ENCODE measurements at regions not wholly inside any gene's neighbourhood (a gene's known extent, or its start where the extent isn't known, plus 50 kb on each side); places are given as distances from the start of the nearest gene placed in this dataset.

GRCh38 chr10:10630281-10630680 is 387.4 kb upstream of the CELF2 start:
- H3K27ac ChIP-seq (ENCODE audit: low read length) = no peak overlapping the region
- H3K36me3 ChIP-seq (ENCODE audit: insufficient read depth, low read depth, low read length) = no peaks in the 10 kb centered on the region
- H3K9ac ChIP-seq (ENCODE audit: low read depth, low read length) = no peak overlapping the region
- H3K4me1 ChIP-seq (ENCODE audit: insufficient read depth, low read length) = no peaks in the 10 kb centered on the region
- no peaks in the 10 kb centered on the region for H3K27me3 ChIP-seq (ENCODE audit: insufficient read depth, low read length)
- H3K4me3 ChIP-seq (ENCODE audit: low read length) = no peak overlapping the region
- no peaks in the 10 kb centered on the region for H3K9me3 ChIP-seq (ENCODE audit: insufficient read depth, low read depth, low read length)

GRCh38 chr10:10630782-10631181 is 386.9 kb upstream of the CELF2 start:
- Histone ChIP-seq H3K27ac (ENCODE audit: low read length) (no peak overlapping the region), H3K36me3 (ENCODE audit: insufficient read depth, low read depth, low read length) (no peaks in the 10 kb centered on the region), H3K27me3 (ENCODE audit: insufficient read depth, low read length) (no peaks in the 10 kb centered on the region), H3K4me1 (ENCODE audit: insufficient read depth, low read length) (no peaks in the 10 kb centered on the region), H3K9ac (ENCODE audit: low read depth, low read length) (no peak overlapping the region), H3K9me3 (ENCODE audit: insufficient read depth, low read depth, low read length) (no peaks in the 10 kb centered on the region), H3K4me3 (ENCODE audit: low read length) (no peak overlapping the region)

- peaks cover 13% of the 10 kb centered on the region; the same call in 1 of the 2 replicates for H3K4me1 ChIP-seq (ENCODE audit: insufficient read depth, low read length)
- no peak overlapping the region for H3K9ac ChIP-seq (ENCODE audit: low read depth, low read length)
- H3K36me3 ChIP-seq (ENCODE audit: insufficient read depth, low read depth, low read length) = no peaks in the 10 kb centered on the region
- H3K27ac ChIP-seq (ENCODE audit: low read length) = no peak overlapping the region
- no peaks in the 10 kb centered on the region for H3K27me3 ChIP-seq (ENCODE audit: insufficient read depth, low read length)
- H3K4me3 ChIP-seq (ENCODE audit: low read length) = no peak overlapping the region
- H3K9me3 ChIP-seq (ENCODE audit: insufficient read depth, low read depth, low read length) = no peaks in the 10 kb centered on the region; the same call in 1 of the 2 replicates
Observed at GRCh38 chr10:10642189-10642588, 375.5 kb upstream of the CELF2 start.

GRCh38 chr10:10642751-10643150 is 374.9 kb upstream of the CELF2 start:
- Histone ChIP-seq H3K27ac (ENCODE audit: low read length) (no peak overlapping the region), H3K27me3 (ENCODE audit: insufficient read depth, low read length) (no peaks in the 10 kb centered on the region), H3K36me3 (ENCODE audit: insufficient read depth, low read depth, low read length) (no peaks in the 10 kb centered on the region), H3K4me1 (ENCODE audit: insufficient read depth, low read length) (peaks cover 13% of the 10 kb centered on the region; the same call in 1 of the 2 replicates), H3K9me3 (ENCODE audit: insufficient read depth, low read depth, low read length) (no peaks in the 10 kb centered on the region; the same call in 1 of the 2 replicates), H3K9ac (ENCODE audit: low read depth, low read length) (no peak overlapping the region), H3K4me3 (ENCODE audit: low read length) (no peak overlapping the region)

- H3K36me3 ChIP-seq (ENCODE audit: insufficient read depth, low read depth, low read length) = no peaks in the 10 kb centered on the region
- H3K9ac ChIP-seq (ENCODE audit: low read depth, low read length) = no peak overlapping the region
- no peaks in the 10 kb centered on the region for H3K27me3 ChIP-seq (ENCODE audit: insufficient read depth, low read length)
- no peaks in the 10 kb centered on the region; the same call in 1 of the 2 replicates for H3K9me3 ChIP-seq (ENCODE audit: insufficient read depth, low read depth, low read length)
- no peak overlapping the region for H3K4me3 ChIP-seq (ENCODE audit: low read length)
- no peak overlapping the region for H3K27ac ChIP-seq (ENCODE audit: low read length)
- peaks cover 13% of the 10 kb centered on the region; the same call in 1 of the 2 replicates for H3K4me1 ChIP-seq (ENCODE audit: insufficient read depth, low read length)
Observed at GRCh38 chr10:10644008-10644646, 373.5 kb upstream of the CELF2 start.

GRCh38 chr10:10644676-10645385 is 372.8 kb upstream of the CELF2 start:
- H3K4me3 ChIP-seq (ENCODE audit: low read length) = no peak overlapping the region
- no peak overlapping the region for H3K9ac ChIP-seq (ENCODE audit: low read depth, low read length)
- no peaks in the 10 kb centered on the region; the same call in 1 of the 2 replicates for H3K9me3 ChIP-seq (ENCODE audit: insufficient read depth, low read depth, low read length)
- no peaks in the 10 kb centered on the region for H3K36me3 ChIP-seq (ENCODE audit: insufficient read depth, low read depth, low read length)
- peaks cover 13% of the 10 kb centered on the region; the same call in 1 of the 2 replicates for H3K4me1 ChIP-seq (ENCODE audit: insufficient read depth, low read length)
- no peak overlapping the region for H3K27ac ChIP-seq (ENCODE audit: low read length)
- H3K27me3 ChIP-seq (ENCODE audit: insufficient read depth, low read length) = no peaks in the 10 kb centered on the region

- no peaks in the 10 kb centered on the region; the same call in 1 of the 2 replicates for H3K9me3 ChIP-seq (ENCODE audit: insufficient read depth, low read depth, low read length)
- H3K4me1 ChIP-seq (ENCODE audit: insufficient read depth, low read length) = peaks cover 7% of the 10 kb centered on the region; the same call in 1 of the 2 replicates
- no peak overlapping the region for H3K27ac ChIP-seq (ENCODE audit: low read length)
- H3K9ac ChIP-seq (ENCODE audit: low read depth, low read length) = no peak overlapping the region
- H3K27me3 ChIP-seq (ENCODE audit: insufficient read depth, low read length) = no peaks in the 10 kb centered on the region
- no peak overlapping the region for H3K4me3 ChIP-seq (ENCODE audit: low read length)
- no peaks in the 10 kb centered on the region for H3K36me3 ChIP-seq (ENCODE audit: insufficient read depth, low read depth, low read length)
Observed at GRCh38 chr10:10647331-10647730, 370.3 kb upstream of the CELF2 start.

GRCh38 chr10:10657139-10657760 is 360.4 kb upstream of the CELF2 start:
- H3K27me3 ChIP-seq (ENCODE audit: insufficient read depth, low read length) = no peaks in the 10 kb centered on the region
- no peaks in the 10 kb centered on the region for H3K36me3 ChIP-seq (ENCODE audit: insufficient read depth, low read depth, low read length)
- no peak overlapping the region for H3K9ac ChIP-seq (ENCODE audit: low read depth, low read length)
- H3K4me3 ChIP-seq (ENCODE audit: low read length) = no peak overlapping the region
- H3K27ac ChIP-seq (ENCODE audit: low read length) = no peak overlapping the region
- H3K9me3 ChIP-seq (ENCODE audit: insufficient read depth, low read depth, low read length) = no peaks in the 10 kb centered on the region
- H3K4me1 ChIP-seq (ENCODE audit: insufficient read depth, low read length) = no peaks in the 10 kb centered on the region; the same call in 1 of the 2 replicates

GRCh38 chr10:10658172-10658785 is 359.4 kb upstream of the CELF2 start:
- H3K27me3 ChIP-seq (ENCODE audit: insufficient read depth, low read length) = no peaks in the 10 kb centered on the region
- H3K36me3 ChIP-seq (ENCODE audit: insufficient read depth, low read depth, low read length) = no peaks in the 10 kb centered on the region
- no peak overlapping the region for H3K9ac ChIP-seq (ENCODE audit: low read depth, low read length)
- H3K27ac ChIP-seq (ENCODE audit: low read length) = no peak overlapping the region
- H3K4me1 ChIP-seq (ENCODE audit: insufficient read depth, low read length) = no peaks in the 10 kb centered on the region; the same call in 1 of the 2 replicates
- H3K4me3 ChIP-seq (ENCODE audit: low read length) = no peak overlapping the region
- no peaks in the 10 kb centered on the region for H3K9me3 ChIP-seq (ENCODE audit: insufficient read depth, low read depth, low read length)

GRCh38 chr10:10660054-10660453 is 357.6 kb upstream of the CELF2 start:
- Histone ChIP-seq H3K36me3 (ENCODE audit: insufficient read depth, low read depth, low read length) (no peaks in the 10 kb centered on the region), H3K4me1 (ENCODE audit: insufficient read depth, low read length) (no peaks in the 10 kb centered on the region; the same call in 1 of the 2 replicates), H3K27ac (ENCODE audit: low read length) (no peak overlapping the region), H3K9ac (ENCODE audit: low read depth, low read length) (no peak overlapping the region), H3K4me3 (ENCODE audit: low read length) (no peak overlapping the region), H3K9me3 (ENCODE audit: insufficient read depth, low read depth, low read length) (no peaks in the 10 kb centered on the region), H3K27me3 (ENCODE audit: insufficient read depth, low read length) (no peaks in the 10 kb centered on the region)

- H3K4me3 ChIP-seq (ENCODE audit: low read length) = no peak overlapping the region
- H3K4me1 ChIP-seq (ENCODE audit: insufficient read depth, low read length) = no peaks in the 10 kb centered on the region; the same call in 1 of the 2 replicates
- no peaks in the 10 kb centered on the region for H3K9me3 ChIP-seq (ENCODE audit: insufficient read depth, low read depth, low read length)
- no peak overlapping the region for H3K27ac ChIP-seq (ENCODE audit: low read length)
- no peaks in the 10 kb centered on the region for H3K36me3 ChIP-seq (ENCODE audit: insufficient read depth, low read depth, low read length)
- no peaks in the 10 kb centered on the region for H3K27me3 ChIP-seq (ENCODE audit: insufficient read depth, low read length)
- no peak overlapping the region for H3K9ac ChIP-seq (ENCODE audit: low read depth, low read length)
Observed at GRCh38 chr10:10661176-10661575, 356.5 kb upstream of the CELF2 start.
